Fibroblast of peridontal ligament (primary cell): ENCODE measurements at regions not wholly inside any gene's neighbourhood (a gene's known extent, or its start where the extent isn't known, plus 50 kb on each side); places are given as distances from the start of the nearest gene placed in this dataset.
"Not testable (repeated sequence)": the region's sequence is repeated elsewhere in the genome, so short reads cannot be mapped to it uniquely, and the experiment has no call there.

ENCODE experiments used
- DNase-seq: peaks from one replicate; pipeline ENCODE4 v3.0.0-alpha.2; 2010; ENCODE audit errors: extremely low read depth

GRCh38 chr1:207196135-207196534 is 92.1 kb downstream of the C4BPA start:
- not testable (repeated sequence) for DNase-seq

- DNase-seq, result not testable (repeated sequence)
Measured at GRCh38 chr1:207201534-207201933, 97.5 kb downstream of the C4BPA start.

GRCh38 chr1:207202480-207202879 is 98.4 kb downstream of the C4BPA start:
- DNase-seq, result no peak

- DNase-seq, result no peak
Measured at GRCh38 chr1:207203541-207203940, 99.5 kb downstream of the C4BPA start.

GRCh38 chr1:207205614-207206061 is 101.6 kb downstream of the C4BPA start:
- no peak for DNase-seq

GRCh38 chr1:207208691-207209090 is 104.7 kb downstream of the C4BPA start:
- not testable (repeated sequence) for DNase-seq

GRCh38 chr1:207214453-207214852 is 107.0 kb upstream of the CD55 start:
- no peak for DNase-seq

- no peak for DNase-seq
Measured at GRCh38 chr1:207217778-207218511, 103.5 kb upstream of the CD55 start.

GRCh38 chr1:207218512-207219362 is 102.7 kb upstream of the CD55 start:
- DNase-seq, result no peak

GRCh38 chr1:207219979-207220889 is 101.2 kb upstream of the CD55 start:
- no peak for DNase-seq

- DNase-seq, result no peak
Measured at GRCh38 chr1:207221934-207222351, 99.5 kb upstream of the CD55 start.

GRCh38 chr1:207223162-207223561 is 98.3 kb upstream of the CD55 start:
- no peak for DNase-seq

- no peak for DNase-seq
Measured at GRCh38 chr1:207224666-207225065, 96.8 kb upstream of the CD55 start.

GRCh38 chr1:207227131-207227630 is 94.3 kb upstream of the CD55 start:
- no peak for DNase-seq

- no peak for DNase-seq
Measured at GRCh38 chr1:207228987-207229386, 92.5 kb upstream of the CD55 start.

- no peak for DNase-seq
Measured at GRCh38 chr1:207230441-207230840, 91.0 kb upstream of the CD55 start.

- no peak for DNase-seq
Measured at GRCh38 chr1:207234690-207235089, 86.8 kb upstream of the CD55 start.

- DNase-seq, result no peak
Measured at GRCh38 chr1:207239874-207240273, 81.6 kb upstream of the CD55 start.

GRCh38 chr1:207240325-207241101 is 81.0 kb upstream of the CD55 start:
- no peak for DNase-seq

GRCh38 chr1:207241164-207241934 is 80.1 kb upstream of the CD55 start:
- DNase-seq, result no peak
